GM19238 (cell line): ENCODE measurements at regions not wholly inside any gene's neighbourhood (a gene's known extent, or its start where the extent isn't known, plus 50 kb on each side); places are given as distances from the start of the nearest gene placed in this dataset.
"Not testable (repeated sequence)": the region's sequence is repeated elsewhere in the genome, so short reads cannot be mapped to it uniquely, and the experiment has no call there.

Experiments
- DNase-seq: peaks from one replicate; pipeline ENCODE4 v3.0.0; 2011; ENCODE audit warnings: low spot score; ENCODE audit not compliant: insufficient read length

- DNase-seq: no peak
Observed at GRCh38 chr9:84054341-84055010, 73.9 kb downstream of the RMI1 start.

GRCh38 chr9:84057662-84058061 is 77.1 kb downstream of the RMI1 start:
- DNase-seq: no peak

- DNase-seq: no peak
Observed at GRCh38 chr9:84059936-84060335, 79.3 kb downstream of the RMI1 start.

- DNase-seq: no peak
Observed at GRCh38 chr9:84061613-84062193, 81.1 kb downstream of the RMI1 start.

- DNase-seq: no peak
Observed at GRCh38 chr9:84062538-84062937, 81.9 kb downstream of the RMI1 start.

GRCh38 chr9:84067821-84068220 is 87.2 kb downstream of the RMI1 start:
- no peak for DNase-seq

GRCh38 chr9:84068872-84069271 is 88.3 kb downstream of the RMI1 start:
- no peak for DNase-seq

GRCh38 chr9:84070590-84070989 is 90.0 kb downstream of the RMI1 start:
- DNase-seq: no peak

GRCh38 chr9:84072621-84073180 is 92.1 kb downstream of the RMI1 start:
- no peak for DNase-seq

GRCh38 chr9:84075004-84075403 is 94.4 kb downstream of the RMI1 start:
- DNase-seq: no peak

- DNase-seq: no peak
Observed at GRCh38 chr9:84076384-84076783, 95.8 kb downstream of the RMI1 start.

GRCh38 chr9:84077816-84078215 is 97.2 kb downstream of the RMI1 start:
- not testable (repeated sequence) for DNase-seq

GRCh38 chr9:84079994-84080393 is 99.4 kb downstream of the RMI1 start:
- no peak for DNase-seq

GRCh38 chr9:84101964-84102632 is 121.5 kb downstream of the RMI1 start:
- DNase-seq: no peak

- no peak for DNase-seq
Observed at GRCh38 chr9:84103651-84104377, 123.2 kb downstream of the RMI1 start.

GRCh38 chr9:84107081-84107480 is 126.5 kb downstream of the RMI1 start:
- DNase-seq: no peak

- DNase-seq: no peak
Observed at GRCh38 chr9:84107995-84108394, 127.4 kb downstream of the RMI1 start.

- DNase-seq: no peak
Observed at GRCh38 chr9:84111726-84112125, 131.1 kb downstream of the RMI1 start.

- DNase-seq: no peak
Observed at GRCh38 chr9:84121991-84122523, 141.5 kb downstream of the RMI1 start.

- DNase-seq: no peak
Observed at GRCh38 chr9:84122572-84122971, 142.0 kb downstream of the RMI1 start.

- DNase-seq: no peak
Observed at GRCh38 chr9:84123648-84124406, 143.2 kb downstream of the RMI1 start.
